ENCODE measurements at regions not wholly inside any gene's neighbourhood (a gene's known extent, or its start where the extent isn't known, plus 50 kb on each side); places are given as distances from the start of the nearest gene placed in this dataset.

- DNase-seq: no peak
These were observed 152.1 kb upstream of the THRB start for GRCh38 chr3:24646790-24647189.

DNA sequence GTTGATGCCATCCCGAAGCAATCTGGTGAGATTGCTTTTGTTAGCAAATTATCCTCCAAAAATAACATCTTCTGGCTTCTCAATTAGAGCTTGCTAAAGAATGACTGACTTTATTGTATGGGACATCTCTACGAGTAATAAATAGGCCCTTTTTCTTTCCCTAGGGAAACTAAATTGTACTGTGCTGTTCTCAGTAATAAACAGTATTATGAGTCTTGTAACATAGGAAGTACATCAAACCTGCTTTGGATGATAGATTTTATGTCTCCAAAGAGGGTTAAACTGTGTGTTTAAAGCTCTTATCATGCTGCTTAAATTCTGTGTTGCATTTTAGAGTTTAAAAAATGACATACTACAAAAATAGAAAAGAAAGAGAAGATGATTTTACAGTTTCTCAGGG lies 153.4 kb upstream of the THRB start:
- no peak for DNase-seq

GRCh38 chr3:24650839-24651238 lies 156.2 kb upstream of the THRB start:
- DNase-seq: no peak

GRCh38 chr3:24657870-24658510 lies 163.3 kb upstream of the THRB start:
- no peak for DNase-seq

DNA sequence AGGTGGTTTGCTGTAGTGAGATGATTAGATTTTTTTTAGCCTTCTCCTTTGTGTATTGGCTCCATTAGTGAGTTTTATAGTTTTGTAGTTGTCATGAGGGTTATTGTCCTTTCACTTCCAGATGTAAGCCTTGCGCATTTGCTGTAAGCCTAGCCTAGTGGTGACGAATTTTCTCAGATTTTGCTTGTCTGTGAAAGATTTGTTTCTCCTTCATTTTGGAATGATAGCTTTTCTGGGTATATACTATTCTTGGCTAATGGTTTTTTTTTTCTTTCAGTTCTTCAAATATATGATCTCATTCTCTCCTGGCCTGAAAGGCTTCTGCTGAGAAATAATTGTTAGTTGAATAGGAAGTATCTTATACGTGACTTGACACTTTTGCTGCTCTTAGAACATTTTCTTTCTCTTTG lies 166.5 kb upstream of the THRB start:
- DNase-seq: no peak

DNA sequence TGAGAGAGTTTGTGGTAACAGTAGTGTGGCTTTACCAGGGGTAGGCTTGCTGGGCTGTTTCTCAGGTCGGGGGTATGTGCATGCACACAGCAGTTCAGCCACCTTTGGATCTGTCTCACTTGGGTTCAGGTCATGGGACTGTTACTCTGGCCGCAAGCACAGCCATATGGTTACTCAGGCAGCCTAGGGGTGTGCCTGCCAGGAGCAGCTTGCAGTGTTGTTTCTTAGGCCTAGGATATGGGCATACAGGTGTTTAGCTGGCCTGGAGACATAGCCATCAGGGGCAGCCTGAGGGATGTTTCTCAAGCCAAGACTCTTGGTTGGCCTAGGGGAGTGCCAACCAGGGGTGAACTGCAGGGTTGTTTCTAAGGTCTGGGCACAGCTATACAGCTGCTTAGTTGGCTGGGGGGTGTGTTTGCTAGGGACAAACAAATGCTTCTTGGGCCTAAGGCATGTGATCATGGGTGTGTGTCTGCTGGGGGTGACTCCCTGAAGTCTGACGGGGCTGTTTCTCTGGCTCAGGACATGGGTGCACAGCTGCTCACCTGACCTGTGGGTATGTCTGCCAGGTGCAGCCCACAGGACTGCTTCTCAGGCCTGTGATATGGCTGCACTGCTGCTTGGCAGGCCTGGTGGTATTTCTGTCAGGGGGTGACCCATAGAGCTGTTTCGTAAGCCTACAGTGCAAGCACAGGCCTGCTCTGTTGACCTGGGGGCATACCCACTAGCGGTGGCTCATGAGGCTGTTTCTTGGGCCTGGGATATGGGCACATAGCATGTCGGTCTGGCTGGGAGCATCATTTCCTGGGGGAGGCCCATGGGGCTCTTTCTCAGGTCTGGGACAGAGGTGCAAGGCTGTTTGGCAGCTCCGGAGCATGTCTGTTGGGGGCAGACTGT lies 168.0 kb upstream of the THRB start:
- DNase-seq: no peak

DNA sequence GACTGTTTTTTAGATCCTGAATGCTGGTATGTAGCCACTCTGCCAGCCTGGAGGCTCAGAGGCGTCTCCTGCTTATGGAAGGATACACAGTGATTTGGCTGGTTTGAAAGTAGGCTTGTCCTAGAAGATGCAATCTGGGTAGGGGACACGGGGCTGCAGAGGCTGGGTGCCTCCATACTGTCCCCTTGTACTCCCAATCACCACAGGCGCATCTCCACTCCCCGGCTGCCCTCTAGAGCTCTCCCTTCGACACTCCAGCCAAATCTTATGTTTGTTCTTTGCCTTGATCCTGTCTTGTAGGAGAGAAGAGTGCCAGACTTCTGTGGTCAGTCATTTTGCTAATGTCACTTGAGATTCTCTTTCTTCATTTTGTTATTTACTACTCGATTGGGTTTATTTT lies 168.8 kb upstream of the THRB start:
- DNase-seq: no peak

DNA sequence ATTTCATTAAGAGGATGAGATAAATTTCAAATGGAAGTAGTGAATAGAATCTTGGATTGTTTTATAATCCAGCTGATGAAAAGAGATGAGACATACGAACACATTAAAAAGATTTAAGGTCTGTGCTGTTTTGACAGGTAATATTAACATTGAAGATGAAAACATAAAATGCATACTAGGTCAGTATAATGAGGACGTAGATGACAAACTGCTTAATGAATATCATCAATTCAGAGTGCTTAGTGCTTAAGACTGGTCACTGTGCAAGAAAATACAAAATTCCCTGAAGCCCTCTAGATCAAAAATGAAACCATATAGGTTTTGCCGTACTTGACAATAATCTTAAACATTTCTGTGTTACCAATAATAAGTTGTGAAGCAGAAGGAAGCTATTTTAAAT lies 173.4 kb upstream of the THRB start:
- no peak for DNase-seq

GRCh38 chr3:24670871-24671270 lies 176.2 kb upstream of the THRB start:
- no peak for DNase-seq

- no peak for DNase-seq
These were observed 178.9 kb upstream of the THRB start for GRCh38 chr3:24673596-24673995.

GRCh38 chr3:24674261-24674660 lies 179.6 kb upstream of the THRB start:
- no peak for DNase-seq

DNA sequence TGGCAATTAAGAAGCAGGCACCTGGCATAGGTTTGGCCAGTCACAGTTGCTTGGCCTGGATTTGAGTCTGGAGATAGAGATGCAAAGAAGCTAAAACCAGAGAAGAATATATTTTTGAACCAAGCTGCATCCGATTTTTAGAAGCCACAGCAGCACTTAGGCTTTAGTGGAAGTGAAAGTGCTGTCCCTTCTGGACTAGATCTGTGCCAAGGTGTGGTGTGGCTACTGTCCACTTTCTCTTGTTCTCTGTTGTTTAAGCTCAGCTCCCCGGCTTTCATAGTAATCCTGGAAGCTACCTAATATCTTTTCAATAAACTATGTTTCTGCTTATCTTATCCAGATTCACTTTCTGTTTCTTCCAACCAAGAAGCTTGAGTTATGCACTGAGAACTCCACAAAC lies 183.4 kb upstream of the THRB start:
- no peak for DNase-seq

DNA sequence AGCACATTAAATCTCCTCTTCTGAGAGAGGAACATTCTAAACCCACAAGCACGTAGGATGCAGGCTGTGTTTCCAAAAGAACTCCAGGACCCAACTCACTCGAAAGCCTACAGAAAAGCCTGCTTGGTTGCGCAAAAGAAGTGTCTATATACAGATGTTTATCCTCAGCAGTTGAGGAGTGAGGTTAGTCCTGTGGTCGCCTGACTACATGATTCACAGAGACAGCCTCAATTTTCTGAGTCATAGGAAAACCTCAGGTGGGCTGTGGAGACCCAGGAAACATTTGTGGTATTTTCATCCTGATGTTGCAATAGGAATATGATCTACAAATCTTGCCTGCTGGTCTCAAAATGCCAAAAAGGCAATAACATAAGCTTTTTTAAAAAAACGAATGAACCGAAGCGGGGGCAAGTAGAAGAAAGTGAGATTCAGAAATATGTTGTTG lies 183.8 kb upstream of the THRB start:
- no peak for DNase-seq

DNA sequence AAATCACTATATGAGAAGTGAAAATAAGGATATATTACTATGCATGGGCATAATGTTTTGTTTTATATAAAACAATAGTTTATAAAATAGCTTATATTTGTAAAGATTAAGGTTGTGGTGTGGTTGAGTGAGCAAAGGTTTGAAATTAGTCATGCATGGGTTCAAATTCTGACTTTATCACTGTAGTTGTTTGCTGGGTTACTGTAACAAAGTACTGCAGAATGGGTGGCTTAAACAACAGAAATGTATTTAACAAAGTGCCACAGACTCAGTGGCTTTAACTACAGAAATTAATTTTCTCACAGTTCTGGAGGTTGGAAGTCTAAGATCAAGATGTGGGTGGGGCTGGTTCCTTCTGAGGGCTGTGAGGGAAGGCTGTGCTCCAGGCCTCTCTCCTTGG lies 184.8 kb upstream of the THRB start:
- no peak for DNase-seq

DNA sequence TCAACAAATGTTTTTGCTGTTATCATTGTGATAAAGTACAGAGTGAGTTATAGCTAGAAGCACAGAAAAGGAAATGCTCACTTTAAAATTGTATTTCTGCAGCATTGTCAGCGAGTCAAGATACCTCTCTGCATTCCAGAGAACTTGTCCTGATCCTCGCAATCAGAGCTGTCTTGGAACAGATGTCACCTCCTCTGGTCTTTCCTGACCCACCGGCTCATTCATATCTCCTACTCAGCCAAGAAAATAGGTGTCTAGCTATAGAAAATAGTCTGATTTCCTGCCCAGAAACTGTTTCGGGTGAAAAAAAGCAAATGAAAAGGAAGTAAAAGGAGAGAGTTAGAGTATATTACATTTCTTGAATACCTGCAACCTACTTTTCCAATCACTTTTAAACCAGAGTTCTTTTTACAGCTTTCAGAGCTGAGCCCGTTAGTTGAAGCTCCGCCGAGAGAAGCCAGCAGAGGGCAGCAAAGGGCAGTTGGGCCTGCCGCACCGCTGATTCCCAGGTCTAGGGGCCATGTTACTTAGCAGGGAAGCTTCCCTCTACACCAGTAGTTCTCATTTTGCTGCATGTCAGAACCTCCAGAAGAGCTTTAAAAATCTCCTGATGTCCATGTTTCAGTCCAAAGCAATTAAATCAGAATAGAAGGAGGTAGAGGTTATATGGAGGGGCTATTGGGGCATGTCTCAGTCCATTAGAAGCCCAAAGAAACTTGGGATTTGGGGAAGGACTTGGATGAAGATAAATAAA lies 185.7 kb upstream of the THRB start:
- DNase-seq: peak in 1 of 2 donors; percentile 8

DNA sequence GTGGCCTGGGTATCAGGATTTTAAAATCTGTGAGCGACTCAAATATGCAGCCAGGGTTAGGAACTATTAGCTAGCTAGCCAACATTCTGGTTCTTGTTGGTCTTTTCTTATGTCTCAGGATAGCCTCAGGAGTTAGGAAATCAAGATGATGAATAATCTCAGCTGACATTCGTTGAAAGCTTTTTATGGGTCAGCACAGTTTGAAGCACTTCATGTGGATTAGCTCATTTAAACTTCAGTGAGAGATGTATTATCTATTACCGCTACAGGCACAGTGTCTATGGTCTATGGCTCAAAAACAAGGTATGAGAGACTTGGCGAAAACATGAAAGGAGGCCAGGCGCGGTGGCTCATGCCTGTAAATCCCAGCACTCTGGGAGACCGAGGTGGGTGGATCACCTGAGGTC lies 187.5 kb upstream of the THRB start:
- DNase-seq: no peak

GRCh38 chr3:24683090-24683489 lies 188.4 kb upstream of the THRB start:
- no peak for DNase-seq

GRCh38 chr3:24683633-24684384 lies 189.2 kb upstream of the THRB start:
- DNase-seq: no peak

DNA sequence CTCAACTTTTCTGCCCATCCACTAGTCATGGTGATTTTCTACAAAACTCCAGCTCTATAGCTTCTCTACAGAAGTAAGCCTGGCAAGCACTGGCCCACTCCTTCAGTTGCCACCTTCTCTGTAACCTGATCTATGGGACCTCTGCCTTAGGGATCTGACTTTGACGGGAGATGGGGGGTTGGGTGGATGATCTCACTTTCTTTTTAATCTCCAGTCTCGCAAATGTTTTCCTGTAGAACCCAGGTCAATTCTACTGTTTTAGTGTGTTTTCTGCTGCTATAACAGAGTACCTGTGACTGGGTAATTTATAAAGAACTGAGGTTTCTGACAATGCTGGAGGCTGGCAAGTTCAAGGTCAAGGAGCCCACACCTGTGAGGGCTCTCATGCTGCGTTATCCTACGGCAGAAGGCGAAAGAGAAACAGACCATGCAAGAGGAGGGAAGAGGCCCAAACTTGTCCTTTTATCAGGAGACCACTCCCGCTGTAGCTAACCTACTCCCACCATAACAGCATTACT lies 189.9 kb upstream of the THRB start:
- no peak for DNase-seq

- no peak for DNase-seq
These were observed 192.2 kb upstream of the THRB start for GRCh38 chr3:24686808-24687207.

DNA sequence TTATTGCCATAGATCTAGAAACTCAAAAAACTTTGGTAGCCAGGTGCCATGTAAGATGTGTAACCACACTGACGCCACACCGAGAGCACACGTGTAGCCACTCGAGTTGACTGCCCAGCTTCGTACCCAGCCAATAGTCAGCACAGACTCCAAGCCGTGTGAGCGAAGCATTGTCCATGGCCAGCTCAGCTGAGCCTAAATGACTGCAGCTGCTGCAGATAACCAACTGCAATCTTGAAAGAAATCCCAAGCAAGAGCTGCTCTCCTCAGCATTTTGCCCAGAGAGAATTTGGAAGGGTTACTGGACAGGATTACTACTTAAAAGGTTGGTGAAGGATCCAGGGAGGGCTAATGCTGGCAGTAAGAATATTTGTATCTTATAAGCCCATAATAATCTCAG lies 193.0 kb upstream of the THRB start:
- DNase-seq: no peak

DNA sequence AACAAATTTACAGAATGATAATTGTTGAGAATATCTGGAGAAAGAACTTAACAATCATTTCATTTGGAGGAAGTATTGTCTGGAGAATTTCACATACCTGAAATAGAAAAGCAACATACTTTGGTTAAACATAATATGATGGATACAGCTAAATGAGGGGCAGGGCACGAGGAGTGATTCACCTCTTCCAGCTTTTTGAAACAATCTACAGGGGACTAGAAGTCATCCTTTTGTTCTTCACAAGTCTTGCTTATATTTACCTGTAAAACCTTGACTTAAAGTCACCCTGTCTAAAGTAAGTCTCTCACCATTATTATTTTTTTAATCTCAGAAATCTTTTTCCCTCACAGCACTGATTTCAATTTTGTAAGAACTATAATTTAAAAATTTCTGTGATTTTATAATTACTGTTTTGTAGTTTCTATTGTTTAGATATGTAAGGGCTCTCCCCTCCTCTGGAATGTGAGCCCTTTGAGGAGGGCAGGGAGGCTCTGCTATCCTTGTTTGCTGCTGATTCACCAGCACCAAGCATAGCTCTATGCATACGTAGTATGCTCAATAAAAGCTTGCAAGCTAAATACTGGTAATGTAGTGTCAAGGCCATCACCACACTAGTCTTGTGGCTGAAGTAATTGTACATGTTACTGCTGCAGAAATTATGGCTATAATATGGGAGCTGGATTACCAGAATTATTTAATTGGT lies 193.9 kb upstream of the THRB start:
- no peak for DNase-seq

Data from activated CD4-positive, alpha-beta T cell treated with anti-CD3 and anti-CD28 coated beads for 4 hours (primary cell).